Fibroblast of lung (primary cell): ENCODE measurements at regions not wholly inside any gene's neighbourhood (a gene's known extent, or its start where the extent isn't known, plus 50 kb on each side); places are given as distances from the start of the nearest gene placed in this dataset.

ENCODE experiments used
- DNase-seq, 2 donors: peaks; one replicate each; pipeline versions ENCODE4 v3.0.0 to v3.0.0-alpha.2; 2010; ENCODE audit warnings: low read depth in 2 of 2
- H2AFZ ChIP-seq: 2 replicates; pipeline ENCODE4 v1.5.1; 2012; ENCODE audit warnings: low read length, control low read depth, inconsistent platforms
- H3K27ac ChIP-seq: 2 replicates; pipeline ENCODE4 v1.5.1; 2011; ENCODE audit warnings: low read length, control low read depth; ENCODE audit not compliant: insufficient read depth
- H3K27me3 ChIP-seq: 2 replicates; pipeline ENCODE4 v1.5.1; 2011; ENCODE audit warnings: mild to moderate bottlenecking, low read length; ENCODE audit not compliant: control insufficient read depth, insufficient read depth
- H3K36me3 ChIP-seq: 2 replicates; pipeline ENCODE4 v1.5.1; 2011; ENCODE audit warnings: low read length; ENCODE audit not compliant: control insufficient read depth, insufficient read depth
- H3K4me1 ChIP-seq: 2 replicates; pipeline ENCODE4 v1.5.1; 2011; ENCODE audit warnings: low read length; ENCODE audit not compliant: control insufficient read depth, insufficient read depth; ENCODE audit errors: extremely low read depth
- H3K4me2 ChIP-seq: 2 replicates; pipeline ENCODE4 v1.5.1; 2011; ENCODE audit warnings: low read length, control low read depth; ENCODE audit not compliant: insufficient read depth; ENCODE audit errors: extremely low read depth
- H3K4me3 ChIP-seq, 4 experiments: fragments of 200-600 bp in 1 of 4; sonication (generic) in 1 of 4; replicated peaks in 1 of 4; 2 replicates each; pipeline ENCODE4 v1.5.1; 2011 to 2016; ENCODE audit warnings: low read length in 4 of 4, low read depth in 3 of 4, mild to moderate bottlenecking in 3 of 4, control low read depth in 2 of 4, inconsistent platforms in 1 of 4, mixed read lengths in 1 of 4; ENCODE audit not compliant: insufficient read depth in 1 of 4; ENCODE audit errors: control extremely low read depth in 1 of 4
- H3K79me2 ChIP-seq: 2 replicates; pipeline ENCODE4 v1.5.1; 2012; ENCODE audit warnings: mild to moderate bottlenecking, low read length, inconsistent platforms; ENCODE audit not compliant: control insufficient read depth, insufficient read depth
- H3K9ac ChIP-seq: 2 replicates; pipeline ENCODE4 v1.5.1; 2011; ENCODE audit warnings: mild to moderate bottlenecking, low read length, control low read depth; ENCODE audit not compliant: insufficient read depth
- H3K9me3 ChIP-seq: 2 replicates; pipeline ENCODE4 v1.5.1; 2012; ENCODE audit warnings: low read depth, low read length; ENCODE audit not compliant: control insufficient read depth, insufficient read depth
- H4K20me1 ChIP-seq: 2 replicates; pipeline ENCODE4 v1.5.1; 2011; ENCODE audit warnings: low read length; ENCODE audit not compliant: control insufficient read depth, insufficient read depth; ENCODE audit errors: extremely low read depth
- EZH2 ChIP-seq: IDR thresholded peaks from 2 replicates; pipeline ENCODE4 v1.5.1; 2012; ENCODE audit warnings: low read length, control low read depth, mild to moderate bottlenecking; ENCODE audit errors: missing control alignments
- TF ChIP-seq, protein P1 (sequence below), 2 donors: IDR thresholded peaks in 1 of 2; conservative IDR thresholded peaks in 1 of 2; 1 replicate in 1 of 2; 2 replicates in 1 of 2; pipeline ENCODE4 v1.5.1; 2011 to 2012; ENCODE audit warnings: low read length in 2 of 2, control low read depth in 1 of 2, inconsistent platforms in 1 of 2, low read depth in 1 of 2, mild to moderate bottlenecking in 1 of 2

DNA sequence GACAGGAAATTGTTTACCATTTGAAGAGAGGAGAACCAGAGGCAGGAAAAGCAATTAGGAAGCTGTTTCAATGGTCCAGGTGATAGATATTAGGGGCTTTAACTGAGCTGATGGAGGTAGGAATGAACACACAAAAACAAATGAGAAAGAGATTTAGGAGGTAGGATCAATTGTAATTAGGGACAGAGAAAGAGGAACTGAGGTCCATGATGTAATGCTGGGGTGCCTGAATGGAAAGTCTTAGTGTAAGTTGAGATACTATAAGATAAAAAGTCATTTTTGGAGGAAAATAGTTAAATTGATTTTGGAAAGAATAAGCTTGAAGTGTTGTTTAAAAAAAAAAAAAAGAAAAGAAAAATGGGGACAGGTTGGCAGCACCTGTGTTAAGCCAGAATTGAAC, 58.5 kb upstream of the B3GAT2 start:
- H3K27ac ChIP-seq: no peak overlapping the region
- H3K4me3 ChIP-seq: no peak overlapping the region
- H3K9ac ChIP-seq: no peak overlapping the region
- H3K4me2 ChIP-seq: no peak overlapping the region
- H3K4me1 ChIP-seq: no peaks in the 10 kb centered on the region
- H2AFZ ChIP-seq: no peak overlapping the region
- no peaks in the 10 kb centered on the region for H3K36me3 ChIP-seq
- H4K20me1 ChIP-seq: peaks cover 2% of the 10 kb centered on the region
- TF ChIP-seq, protein P1, sequence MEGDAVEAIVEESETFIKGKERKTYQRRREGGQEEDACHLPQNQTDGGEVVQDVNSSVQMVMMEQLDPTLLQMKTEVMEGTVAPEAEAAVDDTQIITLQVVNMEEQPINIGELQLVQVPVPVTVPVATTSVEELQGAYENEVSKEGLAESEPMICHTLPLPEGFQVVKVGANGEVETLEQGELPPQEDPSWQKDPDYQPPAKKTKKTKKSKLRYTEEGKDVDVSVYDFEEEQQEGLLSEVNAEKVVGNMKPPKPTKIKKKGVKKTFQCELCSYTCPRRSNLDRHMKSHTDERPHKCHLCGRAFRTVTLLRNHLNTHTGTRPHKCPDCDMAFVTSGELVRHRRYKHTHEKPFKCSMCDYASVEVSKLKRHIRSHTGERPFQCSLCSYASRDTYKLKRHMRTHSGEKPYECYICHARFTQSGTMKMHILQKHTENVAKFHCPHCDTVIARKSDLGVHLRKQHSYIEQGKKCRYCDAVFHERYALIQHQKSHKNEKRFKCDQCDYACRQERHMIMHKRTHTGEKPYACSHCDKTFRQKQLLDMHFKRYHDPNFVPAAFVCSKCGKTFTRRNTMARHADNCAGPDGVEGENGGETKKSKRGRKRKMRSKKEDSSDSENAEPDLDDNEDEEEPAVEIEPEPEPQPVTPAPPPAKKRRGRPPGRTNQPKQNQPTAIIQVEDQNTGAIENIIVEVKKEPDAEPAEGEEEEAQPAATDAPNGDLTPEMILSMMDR (conservative IDR thresholded peaks at IDR 0.05 in 1 of 2, IDR thresholded peaks at IDR 0.05 in 1 of 2; ENCODE audit: low read depth in 1 of 2, low read length in 2 of 2): no peak
- no peak for TF ChIP-seq EZH2
- no peak for DNase-seq
- no peaks in the 10 kb centered on the region for H3K9me3 ChIP-seq
- H3K79me2 ChIP-seq: no peaks in the 10 kb centered on the region
- H3K27me3 ChIP-seq: peaks cover 5% of the 10 kb centered on the region

GRCh38 chr6:71028236-71028876, 71.5 kb upstream of the B3GAT2 start:
- H3K4me2 ChIP-seq: no peak overlapping the region
- H3K9ac ChIP-seq: no peak overlapping the region
- no peaks in the 10 kb centered on the region for H4K20me1 ChIP-seq
- no peak overlapping the region for H3K4me3 ChIP-seq
- H3K79me2 ChIP-seq: no peaks in the 10 kb centered on the region
- no peak for TF ChIP-seq EZH2
- TF ChIP-seq, protein P1 (conservative IDR thresholded peaks at IDR 0.05 in 1 of 2, IDR thresholded peaks at IDR 0.05 in 1 of 2; ENCODE audit: low read depth in 1 of 2, low read length in 2 of 2): no peak
- H3K36me3 ChIP-seq: no peaks in the 10 kb centered on the region
- no peak for DNase-seq
- no peak overlapping the region for H2AFZ ChIP-seq
- no peak overlapping the region for H3K27ac ChIP-seq
- no peaks in the 10 kb centered on the region for H3K27me3 ChIP-seq
- H3K4me1 ChIP-seq: no peaks in the 10 kb centered on the region
- H3K9me3 ChIP-seq: no peaks in the 10 kb centered on the region

DNA sequence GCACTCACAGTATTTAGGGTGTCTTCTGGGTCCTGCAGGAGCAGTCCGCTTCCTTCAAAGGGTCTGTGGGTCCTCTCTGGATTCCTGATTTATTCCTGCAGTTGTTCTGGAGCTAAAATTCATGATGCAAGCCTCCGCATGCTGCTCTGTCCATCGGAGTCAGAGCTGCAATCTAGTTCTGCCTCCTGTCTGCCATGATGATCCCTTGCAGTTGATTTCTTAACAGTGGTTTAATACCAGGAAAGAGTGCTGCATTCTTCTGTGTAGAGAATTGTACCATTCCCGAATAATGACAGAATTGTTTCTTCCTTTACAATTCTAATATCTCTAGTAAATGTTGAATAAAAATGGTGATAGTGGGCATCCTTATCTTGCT, 72.0 kb upstream of the B3GAT2 start:
- H3K36me3 ChIP-seq: no peaks in the 10 kb centered on the region
- H2AFZ ChIP-seq: no peak overlapping the region
- no peaks in the 10 kb centered on the region for H3K4me1 ChIP-seq
- H3K4me2 ChIP-seq: no peak overlapping the region
- TF ChIP-seq, protein P1 (conservative IDR thresholded peaks at IDR 0.05 in 1 of 2, IDR thresholded peaks at IDR 0.05 in 1 of 2; ENCODE audit: low read depth in 1 of 2, low read length in 2 of 2): no peak
- no peak for TF ChIP-seq EZH2
- no peaks in the 10 kb centered on the region for H4K20me1 ChIP-seq
- H3K9ac ChIP-seq: no peak overlapping the region
- H3K27ac ChIP-seq: no peak overlapping the region
- H3K4me3 ChIP-seq: no peak overlapping the region
- no peaks in the 10 kb centered on the region for H3K9me3 ChIP-seq
- no peak for DNase-seq
- no peaks in the 10 kb centered on the region for H3K79me2 ChIP-seq
- no peaks in the 10 kb centered on the region for H3K27me3 ChIP-seq
